Stimulated activated CD4-positive, alpha-beta T cell treated with anti-CD3 and anti-CD28 coated beads, Interleukin-1b, Interleukin-23, amount 100 ng/mL, for 1 hour (primary cell): ENCODE measurements at regions not wholly inside any gene's neighbourhood (a gene's known extent, or its start where the extent isn't known, plus 50 kb on each side); places are given as distances from the start of the nearest gene placed in this dataset.

Source experiments
- DNase-seq, 2 donors: peaks; one replicate each; pipeline ENCODE4 v3.0.0-alpha.2; 2020; ENCODE audit warnings: low read depth in 2 of 2

- DNase-seq = no peak
These were observed 231.7 kb upstream of the TNP1 start for GRCh38 chr2:217091531-217091930.

GRCh38 chr2:217090884-217091283, 231.0 kb upstream of the TNP1 start:
- DNase-seq = no peak

GRCh38 chr2:217090024-217090473, 230.2 kb upstream of the TNP1 start:
- DNase-seq = no peak

- no peak for DNase-seq
These were observed 226.9 kb upstream of the TNP1 start for GRCh38 chr2:217086718-217087117.

- no peak for DNase-seq
These were observed 226.2 kb upstream of the TNP1 start for GRCh38 chr2:217086038-217086522.

- DNase-seq = no peak
These were observed 225.7 kb upstream of the TNP1 start for GRCh38 chr2:217085543-217085942.

GRCh38 chr2:217081799-217082198, 221.9 kb upstream of the TNP1 start:
- DNase-seq = no peak

GRCh38 chr2:217079165-217079564, 219.3 kb upstream of the TNP1 start:
- no peak for DNase-seq

GRCh38 chr2:217077831-217078407, 218.1 kb upstream of the TNP1 start:
- DNase-seq = no peak

- DNase-seq = no peak
These were observed 216.9 kb upstream of the TNP1 start for GRCh38 chr2:217076657-217077232.

GRCh38 chr2:217076058-217076435, 216.2 kb upstream of the TNP1 start:
- DNase-seq = no peak

GRCh38 chr2:217075268-217076057, 215.6 kb upstream of the TNP1 start:
- DNase-seq = no peak

GRCh38 chr2:217074576-217075255, 214.9 kb upstream of the TNP1 start:
- DNase-seq = no peak

- no peak for DNase-seq
These were observed 211.6 kb upstream of the TNP1 start for GRCh38 chr2:217071416-217071815.

- DNase-seq = no peak
These were observed 210.7 kb upstream of the TNP1 start for GRCh38 chr2:217070611-217071010.

- no peak for DNase-seq
These were observed 210.2 kb upstream of the TNP1 start for GRCh38 chr2:217070043-217070430.

- no peak for DNase-seq
These were observed 209.6 kb upstream of the TNP1 start for GRCh38 chr2:217069263-217070042.

- no peak for DNase-seq
These were observed 208.9 kb upstream of the TNP1 start for GRCh38 chr2:217068677-217069250.

- no peak for DNase-seq
These were observed 207.9 kb upstream of the TNP1 start for GRCh38 chr2:217067787-217068186.

GRCh38 chr2:217066510-217067270, 206.8 kb upstream of the TNP1 start:
- DNase-seq = no peak
